ENCODE measurements at regions not wholly inside any gene's neighbourhood (a gene's known extent, or its start where the extent isn't known, plus 50 kb on each side); places are given as distances from the start of the nearest gene placed in this dataset.
A peak's percentile ranks its signal among the peaks of the same experiment; 100 is the strongest.

- Histone ChIP-seq H3F3A (ENCODE audit: low read length, unreplicated experiment) (no peaks in the 10 kb centered on the region), H3K9me2 (replicated peaks; ENCODE audit: low read length) (no peaks in the 10 kb centered on the region), H3K9ac (ENCODE audit: low read length) (no peak overlapping the region), H3K27me3 (ENCODE audit: low read length) (no peaks in the 10 kb centered on the region), H3K4me1 (ENCODE audit: insufficient read depth, low read length) (peaks cover 25% of the 10 kb centered on the region), H3K36me3 (ENCODE audit: low read depth, low read length) (no peaks in the 10 kb centered on the region), H4K20me1 (ENCODE audit: low read length) (no peaks in the 10 kb centered on the region), H2AFZ (ENCODE audit: low read length) (no peak overlapping the region), H3K4me3 (ENCODE audit: low read length) (no peak overlapping the region), H3K9me3 (ENCODE audit: low read length) (no peaks in the 10 kb centered on the region), H3K27ac (ENCODE audit: low read length) (no peak overlapping the region), H3K4me2 (ENCODE audit: low read length) (no peak overlapping the region), H3K79me2 (ENCODE audit: low read length) (no peaks in the 10 kb centered on the region)
- ChIA-PET CTCF (no interaction called here), POLR2A (ENCODE audit: unreplicated experiment) (no interaction called here)
- no peak for ATAC-seq
- DNase-seq, result no peak
- BruUV-seq (replicated peaks), result no TSS peak
- TF ChIP-seq, protein P1, sequence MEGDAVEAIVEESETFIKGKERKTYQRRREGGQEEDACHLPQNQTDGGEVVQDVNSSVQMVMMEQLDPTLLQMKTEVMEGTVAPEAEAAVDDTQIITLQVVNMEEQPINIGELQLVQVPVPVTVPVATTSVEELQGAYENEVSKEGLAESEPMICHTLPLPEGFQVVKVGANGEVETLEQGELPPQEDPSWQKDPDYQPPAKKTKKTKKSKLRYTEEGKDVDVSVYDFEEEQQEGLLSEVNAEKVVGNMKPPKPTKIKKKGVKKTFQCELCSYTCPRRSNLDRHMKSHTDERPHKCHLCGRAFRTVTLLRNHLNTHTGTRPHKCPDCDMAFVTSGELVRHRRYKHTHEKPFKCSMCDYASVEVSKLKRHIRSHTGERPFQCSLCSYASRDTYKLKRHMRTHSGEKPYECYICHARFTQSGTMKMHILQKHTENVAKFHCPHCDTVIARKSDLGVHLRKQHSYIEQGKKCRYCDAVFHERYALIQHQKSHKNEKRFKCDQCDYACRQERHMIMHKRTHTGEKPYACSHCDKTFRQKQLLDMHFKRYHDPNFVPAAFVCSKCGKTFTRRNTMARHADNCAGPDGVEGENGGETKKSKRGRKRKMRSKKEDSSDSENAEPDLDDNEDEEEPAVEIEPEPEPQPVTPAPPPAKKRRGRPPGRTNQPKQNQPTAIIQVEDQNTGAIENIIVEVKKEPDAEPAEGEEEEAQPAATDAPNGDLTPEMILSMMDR (conservative IDR thresholded peaks at IDR 0.05; ENCODE audit: low read depth, low read length), result no peak
- TF ChIP-seq EZH2 (IDR thresholded peaks at IDR 0.05; ENCODE audit: low read length, unreplicated experiment) (no peak), EZH2phosphoT487 (IDR thresholded peaks at IDR 0.05; ENCODE audit: borderline replicate concordance, low read length) (no peak)
- intact Hi-C loops (cut with micrococcal nuclease), result loop anchor here (10.0 kb wide), 1 partner anchor 45 kb away; no protein-coding TSS in a partner anchor
These were observed 110.9 kb upstream of the SHB start for GRCh38 chr9:38179965-38180364.

GRCh38 chr9:38178237-38178636, 109.2 kb upstream of the SHB start:
- ATAC-seq (peak; percentile 73), DNase-seq (peak; percentile 81)
- CTCF ChIA-PET, result no interaction called here
- H3K79me2 ChIP-seq (ENCODE audit: low read length), result no peaks in the 10 kb centered on the region
- POLR2A ChIA-PET (ENCODE audit: unreplicated experiment), result no interaction called here
- intact Hi-C loops (cut with micrococcal nuclease), result loop anchor here (10.0 kb wide), 1 partner anchor 47 kb away; no protein-coding TSS in a partner anchor
- H3K4me3 ChIP-seq (ENCODE audit: low read length), result no peak overlapping the region
- peak overlapping the region; percentile 51 for H3K4me2 ChIP-seq (ENCODE audit: low read length)
- no peak overlapping the region for H2AFZ ChIP-seq (ENCODE audit: low read length)
- H3K27me3 ChIP-seq (ENCODE audit: low read length), result no peaks in the 10 kb centered on the region
- peak overlapping the region; percentile 33; the same call in 1 of the 2 replicates for H3K27ac ChIP-seq (ENCODE audit: low read length)
- no peaks in the 10 kb centered on the region for H4K20me1 ChIP-seq (ENCODE audit: low read length)
- H3F3A ChIP-seq (ENCODE audit: low read length, unreplicated experiment), result no peaks in the 10 kb centered on the region
- no TSS peak for BruUV-seq (replicated peaks)
- no peak for TF ChIP-seq EZH2phosphoT487 (IDR thresholded peaks at IDR 0.05; ENCODE audit: borderline replicate concordance, low read length)
- TF ChIP-seq EZH2 (IDR thresholded peaks at IDR 0.05; ENCODE audit: low read length, unreplicated experiment), result no peak
- TF ChIP-seq, protein P1 (conservative IDR thresholded peaks at IDR 0.05; ENCODE audit: low read depth, low read length), result no peak
- H3K9me3 ChIP-seq (ENCODE audit: low read length), result no peaks in the 10 kb centered on the region
- H3K4me1 ChIP-seq (ENCODE audit: insufficient read depth, low read length), result peaks cover 25% of the 10 kb centered on the region
- no peaks in the 10 kb centered on the region for H3K36me3 ChIP-seq (ENCODE audit: low read depth, low read length)
- no peaks in the 10 kb centered on the region for H3K9me2 ChIP-seq (replicated peaks; ENCODE audit: low read length)
- H3K9ac ChIP-seq (ENCODE audit: low read length), result no peak overlapping the region

GRCh38 chr9:38177680-38178079, 108.7 kb upstream of the SHB start:
- Histone ChIP-seq H3F3A (ENCODE audit: low read length, unreplicated experiment) (no peaks in the 10 kb centered on the region), H3K4me3 (ENCODE audit: low read length) (no peak overlapping the region), H3K9me2 (replicated peaks; ENCODE audit: low read length) (no peaks in the 10 kb centered on the region), H3K27ac (ENCODE audit: low read length) (peak overlapping the region; percentile 33; the same call in 1 of the 2 replicates), H3K79me2 (ENCODE audit: low read length) (no peaks in the 10 kb centered on the region), H3K4me1 (ENCODE audit: insufficient read depth, low read length) (peaks cover 25% of the 10 kb centered on the region), H3K9ac (ENCODE audit: low read length) (no peak overlapping the region), H3K9me3 (ENCODE audit: low read length) (peaks cover 2% of the 10 kb centered on the region; the same call in 1 of the 2 replicates), H3K36me3 (ENCODE audit: low read depth, low read length) (no peaks in the 10 kb centered on the region), H2AFZ (ENCODE audit: low read length) (no peak overlapping the region), H3K4me2 (ENCODE audit: low read length) (peak overlapping the region; percentile 51), H3K27me3 (ENCODE audit: low read length) (no peaks in the 10 kb centered on the region), H4K20me1 (ENCODE audit: low read length) (no peaks in the 10 kb centered on the region)
- DNase-seq (no peak), ATAC-seq (no peak)
- TF ChIP-seq, protein P1 (conservative IDR thresholded peaks at IDR 0.05; ENCODE audit: low read depth, low read length), result no peak
- TF ChIP-seq EZH2 (IDR thresholded peaks at IDR 0.05; ENCODE audit: low read length, unreplicated experiment) (no peak), EZH2phosphoT487 (IDR thresholded peaks at IDR 0.05; ENCODE audit: borderline replicate concordance, low read length) (no peak)
- CTCF ChIA-PET, result no interaction called here
- POLR2A ChIA-PET (ENCODE audit: unreplicated experiment), result no interaction called here
- no TSS peak for BruUV-seq (replicated peaks)
- intact Hi-C loops (cut with micrococcal nuclease), result loop anchor here (10.0 kb wide), 1 partner anchor 47 kb away; no protein-coding TSS in a partner anchor

All from PC-3 (cell line).